HG02884 (cell line): ENCODE measurements at regions not wholly inside any gene's neighbourhood (a gene's known extent, or its start where the extent isn't known, plus 50 kb on each side); places are given as distances from the start of the nearest gene placed in this dataset.
"Not testable (repeated sequence)": the region's sequence is repeated elsewhere in the genome, so short reads cannot be mapped to it uniquely, and the experiment has no call there.

Experiments used
- ATAC-seq: cut with Tn5 transposase; IDR thresholded peaks from one replicate; pipeline ENCODE4 v1.9.1; 2021; ENCODE audit warnings: mild to moderate bottlenecking, moderate library complexity; ENCODE audit not compliant: unreplicated experiment

GRCh38 chr2:131858197-131858596, 303.6 kb downstream of the ANKRD30BL start:
- not testable (repeated sequence) for ATAC-seq
